HUES6 (cell line): ENCODE measurements at regions not wholly inside any gene's neighbourhood (a gene's known extent, or its start where the extent isn't known, plus 50 kb on each side); places are given as distances from the start of the nearest gene placed in this dataset.
"Not testable (repeated sequence)": the region's sequence is repeated elsewhere in the genome, so short reads cannot be mapped to it uniquely, and the experiment has no call there.

Experiments
- H3K27ac ChIP-seq: 2 replicates; pipeline ENCODE4 v1.7.0; 2013; ENCODE audit warnings: low read depth, mild to moderate bottlenecking, low read length, inconsistent platforms
- H3K27me3 ChIP-seq: 2 replicates; pipeline ENCODE4 v1.6.1; 2013; ENCODE audit warnings: low read length; ENCODE audit not compliant: control insufficient read depth, insufficient read depth
- H3K36me3 ChIP-seq: 2 replicates; pipeline ENCODE4 v1.6.1; 2013; ENCODE audit warnings: low read length; ENCODE audit not compliant: control insufficient read depth, insufficient read depth
- H3K4me1 ChIP-seq: 2 replicates; pipeline ENCODE4 v1.6.1; 2013; ENCODE audit warnings: low read length; ENCODE audit not compliant: control insufficient read depth, insufficient read depth
- H3K4me3 ChIP-seq: 2 replicates; pipeline ENCODE4 v1.5.1; 2013; ENCODE audit warnings: low read depth, low read length
- H3K9ac ChIP-seq: one replicate; pipeline ENCODE4 v1.6.1; 2013; ENCODE audit warnings: mild to moderate bottlenecking, low read length
- H3K9me3 ChIP-seq: 2 replicates; pipeline ENCODE4 v1.6.1; 2013; ENCODE audit warnings: low read depth, low read length; ENCODE audit not compliant: control insufficient read depth, insufficient read depth

GRCh38 chr12:30296486-30296885 lies 399.2 kb downstream of the IPO8 start:
- Histone ChIP-seq H3K9me3 (no peaks in the 10 kb centered on the region), H3K36me3 (no peaks in the 10 kb centered on the region), H3K27me3 (no peaks in the 10 kb centered on the region), H3K9ac (no peak overlapping the region), H3K4me3 (no peak overlapping the region), H3K27ac (no peak overlapping the region), H3K4me1 (no peaks in the 10 kb centered on the region)

DNA sequence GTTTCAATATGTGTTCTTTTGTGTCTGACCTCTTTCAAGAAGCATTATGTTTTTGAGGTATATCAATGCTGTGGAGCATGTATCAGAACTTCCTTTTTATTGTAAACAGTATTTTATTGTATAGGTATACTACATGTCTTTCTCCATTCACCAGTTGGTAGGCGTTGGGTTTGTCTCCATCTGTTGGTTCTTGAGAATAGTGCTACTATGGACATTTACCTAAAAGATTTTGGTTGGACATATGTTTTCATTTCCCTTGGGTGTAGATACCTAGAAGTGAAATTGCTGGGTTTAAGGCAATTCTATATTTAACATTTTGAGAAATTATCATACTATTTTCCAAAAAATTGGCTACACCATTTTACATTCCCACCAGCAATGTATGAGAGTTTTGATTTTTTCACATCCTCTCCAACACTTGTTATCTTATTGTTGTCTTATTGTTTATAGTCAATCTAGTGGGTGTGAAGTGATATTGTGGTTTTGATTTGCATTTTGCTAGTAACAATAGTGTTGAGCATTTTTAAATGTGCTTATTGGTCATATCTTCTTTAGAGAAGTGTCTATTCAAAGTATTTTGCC lies 409.2 kb downstream of the IPO8 start:
- H3K27ac ChIP-seq: no peak overlapping the region
- no peaks in the 10 kb centered on the region for H3K4me1 ChIP-seq
- H3K36me3 ChIP-seq: no peaks in the 10 kb centered on the region
- no peak overlapping the region for H3K4me3 ChIP-seq
- H3K9ac ChIP-seq: no peak overlapping the region
- no peaks in the 10 kb centered on the region for H3K27me3 ChIP-seq
- no peaks in the 10 kb centered on the region for H3K9me3 ChIP-seq

- Histone ChIP-seq H3K27ac (no peak overlapping the region), H3K4me3 (no peak overlapping the region), H3K9me3 (peaks cover 11% of the 10 kb centered on the region; the same call in 1 of the 2 replicates), H3K36me3 (no peaks in the 10 kb centered on the region), H3K27me3 (no peaks in the 10 kb centered on the region), H3K9ac (no peak overlapping the region), H3K4me1 (no peaks in the 10 kb centered on the region)
Observed at GRCh38 chr12:30278401-30278800, 417.3 kb downstream of the IPO8 start.

GRCh38 chr12:30272515-30272914 lies 423.2 kb downstream of the IPO8 start:
- H3K9ac ChIP-seq, H3K27me3 ChIP-seq, H3K36me3 ChIP-seq, H3K27ac ChIP-seq, H3K4me1 ChIP-seq, H3K4me3 ChIP-seq: not testable (repeated sequence)
- peaks cover 22% of the 10 kb centered on the region for H3K9me3 ChIP-seq

DNA sequence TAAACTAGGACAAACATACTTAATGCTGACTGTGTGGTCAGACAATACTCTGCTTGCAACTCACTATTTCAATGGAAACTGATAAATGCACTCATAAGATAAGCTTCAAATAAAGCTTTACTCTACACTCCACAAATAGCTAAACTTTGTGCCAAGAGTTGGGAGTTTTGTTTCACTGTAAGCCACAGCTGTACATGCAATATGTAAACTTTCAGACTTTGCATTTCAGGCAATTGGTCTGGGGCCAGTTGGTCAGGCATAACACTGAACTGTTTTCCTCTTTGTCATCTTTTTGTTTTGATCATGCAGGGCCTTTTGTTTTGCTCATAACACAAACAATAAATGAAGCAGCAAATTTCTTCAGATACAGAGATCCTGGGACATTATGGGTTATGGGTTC lies 426.2 kb downstream of the IPO8 start:
- H3K36me3 ChIP-seq: no peaks in the 10 kb centered on the region
- H3K4me3 ChIP-seq: no peak overlapping the region
- H3K9ac ChIP-seq: no peak overlapping the region
- no peak overlapping the region for H3K27ac ChIP-seq
- H3K27me3 ChIP-seq: no peaks in the 10 kb centered on the region
- H3K4me1 ChIP-seq: no peaks in the 10 kb centered on the region
- peaks cover 27% of the 10 kb centered on the region for H3K9me3 ChIP-seq

DNA sequence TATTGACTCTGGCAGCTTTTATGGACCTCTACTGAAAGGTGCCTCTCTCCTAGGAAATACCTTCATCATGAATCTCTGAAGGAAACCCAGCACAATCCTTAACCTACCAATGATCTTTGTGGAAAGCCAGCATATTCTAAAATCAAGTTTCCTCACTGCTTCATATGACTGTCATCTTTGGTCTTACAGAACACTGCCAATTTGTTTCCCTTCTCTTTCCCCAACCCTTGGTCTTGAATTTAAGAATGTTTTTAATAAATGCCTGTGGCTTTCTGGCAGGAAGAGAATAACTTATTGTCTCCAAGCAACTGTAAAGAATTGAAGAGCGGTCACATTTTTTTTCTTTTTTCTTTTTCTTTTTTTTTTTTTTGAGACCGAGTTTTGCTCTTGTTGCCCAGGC lies 427.6 kb downstream of the IPO8 start:
- no peaks in the 10 kb centered on the region for H3K36me3 ChIP-seq
- no peak overlapping the region for H3K9ac ChIP-seq
- H3K27me3 ChIP-seq: no peaks in the 10 kb centered on the region
- no peaks in the 10 kb centered on the region for H3K4me1 ChIP-seq
- H3K27ac ChIP-seq: no peak overlapping the region
- H3K9me3 ChIP-seq: peaks cover 21% of the 10 kb centered on the region
- no peak overlapping the region for H3K4me3 ChIP-seq

DNA sequence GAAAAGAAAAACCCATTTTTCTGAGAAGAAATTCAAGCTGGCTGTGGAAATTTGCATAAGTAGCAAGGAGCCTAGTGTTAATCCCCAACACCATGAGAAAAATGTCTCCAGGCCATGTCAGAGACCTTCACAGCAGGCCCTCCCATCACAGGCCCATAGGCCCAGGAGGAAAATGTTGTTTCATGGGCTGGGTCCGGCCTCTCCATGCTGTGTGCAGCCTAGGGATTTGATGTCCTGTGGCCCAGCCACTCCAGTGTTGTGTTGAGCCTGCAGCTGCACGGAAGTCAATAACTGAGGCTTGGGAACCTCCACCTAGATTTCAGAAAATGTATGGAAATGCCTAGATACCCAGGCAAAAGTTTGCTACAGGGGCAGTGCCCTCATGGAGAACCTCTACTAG lies 432.2 kb downstream of the IPO8 start:
- no peak overlapping the region for H3K9ac ChIP-seq
- no peak overlapping the region for H3K4me3 ChIP-seq
- no peaks in the 10 kb centered on the region for H3K4me1 ChIP-seq
- H3K9me3 ChIP-seq: peaks cover 5% of the 10 kb centered on the region; the same call in 1 of the 2 replicates
- H3K36me3 ChIP-seq: no peaks in the 10 kb centered on the region
- no peak overlapping the region for H3K27ac ChIP-seq
- no peaks in the 10 kb centered on the region for H3K27me3 ChIP-seq

DNA sequence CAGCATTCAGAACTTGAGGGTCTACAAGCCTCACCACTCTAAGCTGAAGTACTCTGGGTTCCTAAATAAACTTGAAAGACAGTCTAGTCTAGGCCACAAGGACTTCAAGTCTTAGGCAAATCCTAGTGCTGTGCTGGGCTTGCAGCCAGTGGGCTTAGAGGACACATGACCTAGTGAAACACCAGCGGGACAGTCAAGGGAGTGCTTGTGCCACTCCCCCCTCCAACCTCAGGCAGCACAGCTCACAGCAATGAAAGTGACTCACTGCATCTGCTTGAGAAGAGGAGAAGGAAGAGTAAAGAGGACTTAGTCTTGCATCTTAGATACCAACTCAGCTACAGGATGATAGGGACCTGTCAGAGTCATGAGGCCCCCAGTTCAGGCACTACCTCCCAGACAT lies 438.1 kb downstream of the IPO8 start:
- Histone ChIP-seq H3K27ac (no peak overlapping the region), H3K4me1 (peaks cover 8% of the 10 kb centered on the region; the same call in 1 of the 2 replicates), H3K9ac (no peak overlapping the region), H3K36me3 (no peaks in the 10 kb centered on the region), H3K9me3 (no peaks in the 10 kb centered on the region), H3K27me3 (no peaks in the 10 kb centered on the region), H3K4me3 (no peak overlapping the region)

GRCh38 chr12:30251546-30251945 lies 444.1 kb downstream of the IPO8 start:
- Histone ChIP-seq H3K27me3 (no peaks in the 10 kb centered on the region), H3K4me1 (0 out of 2 replicates have a peak, but pooled peaks cover 3% of the 10 kb centered on the region), H3K4me3 (no peak overlapping the region), H3K9ac (no peak overlapping the region), H3K27ac (no peak overlapping the region), H3K36me3 (no peaks in the 10 kb centered on the region), H3K9me3 (no peaks in the 10 kb centered on the region)

GRCh38 chr12:30243426-30243825 lies 452.2 kb downstream of the IPO8 start:
- Histone ChIP-seq H3K4me1 (no peaks in the 10 kb centered on the region), H3K27ac (no peak overlapping the region), H3K9ac (no peak overlapping the region), H3K9me3 (no peaks in the 10 kb centered on the region), H3K27me3 (no peaks in the 10 kb centered on the region), H3K36me3 (no peaks in the 10 kb centered on the region), H3K4me3 (no peak overlapping the region)

DNA sequence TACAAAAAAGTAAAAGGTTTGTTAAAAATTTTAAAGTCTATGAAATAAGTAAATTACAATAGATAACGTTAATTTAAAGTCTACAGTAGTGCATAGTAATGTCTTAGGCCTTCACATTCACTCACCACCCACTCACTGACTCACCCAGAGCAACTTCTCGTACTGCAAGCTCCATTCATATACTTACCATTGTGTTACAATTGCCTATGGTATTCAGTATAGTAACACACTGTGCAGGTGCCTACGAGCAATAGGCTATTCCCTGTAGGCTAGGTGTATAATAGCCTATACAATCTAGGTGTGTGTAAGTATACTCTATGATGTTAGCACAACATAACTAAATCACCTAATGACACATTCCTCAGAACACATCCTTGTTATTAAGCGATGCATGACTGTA lies 435.3 kb upstream of the TMTC1 start:
- H3K27me3 ChIP-seq: no peaks in the 10 kb centered on the region
- no peaks in the 10 kb centered on the region for H3K36me3 ChIP-seq
- H3K4me3 ChIP-seq: no peak overlapping the region
- no peak overlapping the region for H3K9ac ChIP-seq
- H3K9me3 ChIP-seq: no peaks in the 10 kb centered on the region
- H3K27ac ChIP-seq: no peak overlapping the region
- no peaks in the 10 kb centered on the region for H3K4me1 ChIP-seq

DNA sequence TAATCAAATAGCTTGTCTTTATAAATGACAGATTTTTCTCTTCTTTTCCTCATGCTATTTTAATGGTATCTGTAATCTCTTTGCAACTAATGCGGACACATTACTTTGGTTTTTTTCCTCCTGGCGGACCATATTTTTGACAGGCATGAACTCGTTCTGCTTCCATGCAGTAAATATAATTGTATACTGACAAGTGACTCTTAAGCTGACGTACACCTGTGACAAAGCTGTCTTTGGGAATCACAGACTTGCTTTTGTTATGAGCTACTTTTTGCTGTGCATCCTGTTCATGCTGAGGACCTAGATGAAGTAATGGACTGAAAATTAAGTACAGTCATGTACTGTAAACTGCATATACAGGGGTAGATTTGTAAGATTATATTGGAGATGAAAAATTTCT lies 434.3 kb upstream of the TMTC1 start:
- Histone ChIP-seq H3K36me3 (no peaks in the 10 kb centered on the region), H3K4me3 (no peak overlapping the region), H3K9ac (no peak overlapping the region), H3K4me1 (no peaks in the 10 kb centered on the region), H3K9me3 (no peaks in the 10 kb centered on the region), H3K27me3 (no peaks in the 10 kb centered on the region), H3K27ac (no peak overlapping the region)
